ENCODE measurements at regions not wholly inside any gene's neighbourhood (a gene's known extent, or its start where the extent isn't known, plus 50 kb on each side); places are given as distances from the start of the nearest gene placed in this dataset.

GRCh38 chr3:127121885-127122284 is 71.0 kb upstream of the PRR23E start:
- no peak overlapping the region for H2BK5ac ChIP-seq (ENCODE audit: insufficient read length, low read length)
- no peaks in the 10 kb centered on the region for H3K9me3 ChIP-seq (ENCODE audit: control insufficient read depth, low read depth, low read length)
- no peak for TF ChIP-seq CTCF (conservative IDR thresholded peaks at IDR 0.05)
- no peaks in the 10 kb centered on the region; the same call in 1 of the 2 replicates for H3K27me3 ChIP-seq (ENCODE audit: insufficient read depth, low read length)
- H3K79me1 ChIP-seq (ENCODE audit: insufficient read depth, low read depth, low read length, poor library complexity, severe bottlenecking): no peaks in the 10 kb centered on the region
- H4K8ac ChIP-seq (replicated peaks; ENCODE audit: insufficient read length, low read depth, low read length): no peak overlapping the region
- H3K23me2 ChIP-seq (ENCODE audit: insufficient read length, low read depth, low read length, poor library complexity, severe bottlenecking): no peaks in the 10 kb centered on the region
- no peak overlapping the region for H4K91ac ChIP-seq (ENCODE audit: insufficient read length, low read depth, low read length)
- Mint-ChIP-seq H3K36me3 (ENCODE audit: insufficient read depth in 1 of 3, low read depth in 3 of 3) (peaks cover 0 to 4% (median 0%) of the 10 kb centered on the region in 3 experiments; a peak in 1 of 7 replicates), H3K4me1 (peaks cover 26 to 32% of the 10 kb centered on the region in 2 experiments), H3K4me3 (no peak overlapping the region), H3K27me3 (ENCODE audit: low read depth) (peaks cover 8% of the 10 kb centered on the region), H3K27ac (no peak overlapping the region), H3K9me3 (no peaks in the 10 kb centered on the region)
- no peak overlapping the region for H4K5ac ChIP-seq (ENCODE audit: insufficient read length, low read depth, low read length)
- H3K56ac ChIP-seq (ENCODE audit: insufficient read length, low read depth, low read length): no peak overlapping the region
- DNase-seq: no peak
- no peaks in the 10 kb centered on the region for H3K79me2 ChIP-seq (ENCODE audit: insufficient read depth, low read length)
- H3T11ph ChIP-seq (ENCODE audit: low read length): no peak overlapping the region
- no peak overlapping the region for H3K27ac ChIP-seq (ENCODE audit: insufficient read length, low read depth, low read length)
- H2BK20ac ChIP-seq (ENCODE audit: low read depth, low read length, poor library complexity, severe bottlenecking): no peak overlapping the region
- no peak overlapping the region for H2BK12ac ChIP-seq (ENCODE audit: insufficient read length, low read depth, low read length)
- H3K14ac ChIP-seq (ENCODE audit: insufficient read depth, low read length): no peak overlapping the region
- no peak overlapping the region for H2BK15ac ChIP-seq (ENCODE audit: low read depth, low read length)
- H2AK5ac ChIP-seq (ENCODE audit: insufficient read length, low read length): no peak overlapping the region
- no peak overlapping the region for H2AFZ ChIP-seq (ENCODE audit: low read length)
- no peaks in the 10 kb centered on the region for H4K20me1 ChIP-seq (ENCODE audit: control insufficient read depth, insufficient read depth, insufficient read length)
- no peak overlapping the region for H3K18ac ChIP-seq (ENCODE audit: insufficient read length, low read depth, low read length)
- H2BK120ac ChIP-seq (ENCODE audit: low read depth, low read length, poor library complexity, severe bottlenecking): no peak overlapping the region
- H3K4me2 ChIP-seq (ENCODE audit: insufficient read depth, insufficient read length, low read length): no peak overlapping the region
- no peak overlapping the region for H3K23ac ChIP-seq (ENCODE audit: insufficient read length, low read depth, low read length)
- no CpG with 5 or more reads among the region's 1 CpG for WGBS (ENCODE audit: extremely low coverage, insufficient read length, low lambda C conversion rate)
- no peak overlapping the region for H3K4ac ChIP-seq (ENCODE audit: low read depth, low read length)
- 0 out of 2 replicates have a peak, but pooled peaks cover 2% of the 10 kb centered on the region for H3K4me1 ChIP-seq (ENCODE audit: insufficient read depth, low read length)
- H3K9ac ChIP-seq (ENCODE audit: extremely low read depth, insufficient read length, low read length): no peak overlapping the region

Measured in H9 (cell line).